H1 (cell line): ENCODE measurements at regions not wholly inside any gene's neighbourhood (a gene's known extent, or its start where the extent isn't known, plus 50 kb on each side); places are given as distances from the start of the nearest gene placed in this dataset.
A peak's percentile ranks its signal among the peaks of the same experiment; 100 is the strongest.

Experiments
- CTCF ChIA-PET: fragments of 300-600 bp; sonication (Branson Sonifier 250); formaldehyde crosslinking; loops from one replicate; lab custom pipeline; 2021; ENCODE audit not compliant: partially characterized antibody; lab: Charles Lee
- POLR2A ChIA-PET: fragments of 300-600 bp; sonication (Branson Sonifier 250); formaldehyde crosslinking; loops from one replicate; lab custom pipeline; 2021; ENCODE audit warnings: inconsistent platforms; ENCODE audit not compliant: partially characterized antibody; lab: Charles Lee
- DNase-seq, 2 experiments: peaks; one replicate each; pipeline versions ENCODE4 v3.0.0 to v3.0.0-alpha.2; 2010 to 2022; ENCODE audit warnings: low spot score in 2 of 2, low read depth in 1 of 2, mixed read lengths in 1 of 2
- FAIRE-seq: peaks from 2 replicates; lab custom pipeline; 2011; peaks lifted over from hg19 to GRCh38; lab: Jason Lieb, UNC
- H2AFZ ChIP-seq: 2 replicates; pipeline ENCODE4 v1.8.1; 2012; ENCODE audit warnings: low read length, inconsistent platforms
- H2AK5ac ChIP-seq: 2 replicates; pipeline ENCODE4 v1.6.1; 2013; ENCODE audit warnings: low read depth, low read length
- H2BK120ac ChIP-seq: replicated peaks from 2 replicates; pipeline ENCODE3; 2013; ENCODE audit warnings: low read depth, low read length, inconsistent platforms
- H2BK12ac ChIP-seq: 2 replicates; pipeline ENCODE4 v1.6.1; 2013; ENCODE audit warnings: low read depth, low read length
- H2BK15ac ChIP-seq: 2 replicates; pipeline ENCODE4 v1.6.1; 2013; ENCODE audit warnings: low read length
- H2BK20ac ChIP-seq: 2 replicates; pipeline ENCODE4 v1.6.1; 2013; ENCODE audit warnings: low read length
- H2BK5ac ChIP-seq: 2 replicates; pipeline ENCODE4 v1.6.1; 2013; ENCODE audit warnings: low read depth, low read length
- H3K14ac ChIP-seq: 2 replicates; pipeline ENCODE4 v1.6.1; 2013; ENCODE audit warnings: inconsistent platforms; ENCODE audit not compliant: insufficient read length
- H3K18ac ChIP-seq: 2 replicates; pipeline ENCODE4 v1.6.1; 2013; ENCODE audit warnings: low read length; ENCODE audit errors: extremely low read depth
- H3K23ac ChIP-seq: 2 replicates; pipeline ENCODE4 v1.6.1; 2013; ENCODE audit warnings: inconsistent platforms; ENCODE audit not compliant: insufficient read length
- H3K23me2 ChIP-seq: 2 replicates; pipeline ENCODE4 v1.6.1; 2013; ENCODE audit warnings: low read depth, low read length
- H3K27ac ChIP-seq: 2 replicates; pipeline ENCODE4 v1.6.1; 2011; ENCODE audit warnings: low read depth, low read length, inconsistent platforms
- H3K27me3 ChIP-seq, 4 experiments: replicated peaks in 1 of 4; 1 replicate in 1 of 4; 2 replicates in 3 of 4; pipeline versions ENCODE4 v1.6.1 to v1.8.1; 2011 to 2013; ENCODE audit warnings: low read length in 3 of 4, mild to moderate bottlenecking in 3 of 4, inconsistent platforms in 2 of 4, mixed read lengths in 2 of 4, moderate library complexity in 1 of 4; ENCODE audit not compliant: control insufficient read depth in 3 of 4, insufficient read depth in 3 of 4; ENCODE audit errors: extremely low read depth in 1 of 4
- H3K36me3 ChIP-seq, 4 experiments: 2 replicates each; pipeline versions ENCODE4 v1.6.1 to v1.8.1; 2011 to 2013; ENCODE audit warnings: mild to moderate bottlenecking in 4 of 4, low read length in 3 of 4, moderate library complexity in 2 of 4, control low read depth in 1 of 4, inconsistent platforms in 1 of 4; ENCODE audit not compliant: insufficient read depth in 4 of 4, control insufficient read depth in 2 of 4
- H3K4ac ChIP-seq: replicated peaks from 2 replicates; pipeline ENCODE3; 2013; ENCODE audit warnings: low read length, low read depth, mixed read lengths, inconsistent platforms; ENCODE audit not compliant: insufficient read length
- H3K4me1 ChIP-seq, 4 experiments: replicated peaks in 1 of 4; 1 replicate in 1 of 4; 2 replicates in 3 of 4; pipeline versions ENCODE4 v1.6.1 to v1.8.1; 2011 to 2013; ENCODE audit warnings: low read length in 3 of 4, inconsistent platforms in 2 of 4, mixed read lengths in 1 of 4; ENCODE audit not compliant: insufficient read depth in 4 of 4, control insufficient read depth in 3 of 4
- H3K4me2 ChIP-seq, 2 experiments: 2 replicates each; pipeline versions ENCODE4 v1.6.1 to v1.8.1; 2011 to 2013; ENCODE audit warnings: low read depth in 2 of 2, low read length in 2 of 2, control low read depth in 1 of 2, inconsistent platforms in 1 of 2, mild to moderate bottlenecking in 1 of 2; ENCODE audit not compliant: insufficient read depth in 1 of 2
- H3K4me3 ChIP-seq, 4 experiments: fragments of 200-600, 300-600 bp in 1 of 4; sonication (generic), shearing (Covaris generic), sonication (Bioruptor Twin) in 1 of 4; 2 replicates each; pipeline versions ENCODE4 v1.5.1 to v1.8.1; 2011 to 2016; ENCODE audit warnings: low read length in 4 of 4, low read depth in 3 of 4, control low read depth in 2 of 4, inconsistent platforms in 2 of 4, mild to moderate bottlenecking in 2 of 4, mixed read lengths in 1 of 4, moderate library complexity in 1 of 4; ENCODE audit not compliant: insufficient read depth in 2 of 4; ENCODE audit errors: extremely low read depth in 1 of 4
- H3K56ac ChIP-seq: replicated peaks from 2 replicates; pipeline ENCODE3; 2013; ENCODE audit warnings: low read depth, mild to moderate bottlenecking, mixed read lengths, low read length, inconsistent platforms; ENCODE audit not compliant: insufficient read length
- H3K79me1 ChIP-seq: 2 replicates; pipeline ENCODE4 v1.6.1; 2013; ENCODE audit warnings: low read depth, low read length, control low read depth
- H3K79me2 ChIP-seq, 2 experiments: 2 replicates each; pipeline versions ENCODE4 v1.6.1 to v1.8.1; 2012 to 2013; ENCODE audit warnings: low read length in 2 of 2, mild to moderate bottlenecking in 2 of 2, inconsistent platforms in 1 of 2; ENCODE audit not compliant: insufficient read depth in 2 of 2, control insufficient read depth in 1 of 2
- H3K9ac ChIP-seq, 4 experiments: replicated peaks in 1 of 4; 1 replicate in 1 of 4; 2 replicates in 3 of 4; pipeline versions ENCODE4 v1.6.1 to v1.8.1; 2011 to 2013; ENCODE audit warnings: low read depth in 3 of 4, low read length in 3 of 4, control low read depth in 2 of 4, mild to moderate bottlenecking in 2 of 4, moderate library complexity in 2 of 4, inconsistent platforms in 1 of 4; ENCODE audit errors: extremely low read depth in 1 of 4
- H3K9me3 ChIP-seq, 2 experiments: 2 replicates each; pipeline versions ENCODE4 v1.6.1 to v1.8.1; 2012 to 2013; ENCODE audit warnings: mild to moderate bottlenecking in 2 of 2, moderate library complexity in 2 of 2, control low read depth in 1 of 2, inconsistent platforms in 1 of 2, low read depth in 1 of 2, low read length in 1 of 2, mixed read lengths in 1 of 2; ENCODE audit not compliant: insufficient read depth in 2 of 2
- H4K20me1 ChIP-seq, 2 experiments: replicated peaks in 1 of 2; 2 replicates each; pipeline versions ENCODE3 to v1.8.1; 2011 to 2013; ENCODE audit warnings: inconsistent platforms in 2 of 2, low read length in 2 of 2, mild to moderate bottlenecking in 1 of 2; ENCODE audit not compliant: insufficient read depth in 2 of 2, control insufficient read depth in 1 of 2
- H4K5ac ChIP-seq: 2 replicates; pipeline ENCODE4 v1.6.1; 2013; ENCODE audit warnings: low read length, low read depth, mixed read lengths, inconsistent platforms; ENCODE audit not compliant: insufficient read length
- H4K8ac ChIP-seq: 2 replicates; pipeline ENCODE4 v1.8.0; 2013; ENCODE audit warnings: mild to moderate bottlenecking, moderate library complexity, low read length, inconsistent platforms; ENCODE audit not compliant: insufficient read depth; ENCODE audit errors: extremely low read depth
- H4K91ac ChIP-seq: replicated peaks from 2 replicates; pipeline ENCODE3; 2013; ENCODE audit warnings: low read length, mixed read lengths, inconsistent platforms; ENCODE audit not compliant: insufficient read length
- BACH1 ChIP-seq: IDR thresholded peaks from 2 replicates; pipeline ENCODE4 v1.6.1; 2012; ENCODE audit warnings: low read length, improper control_type of control experiment
- CREB1 ChIP-seq: IDR thresholded peaks from 2 replicates; pipeline ENCODE4 v1.6.1; 2012; ENCODE audit warnings: inconsistent platforms
- HDAC2 ChIP-seq, 2 experiments: fragments of 300-600 bp in 1 of 2; sonication (generic) in 1 of 2; IDR thresholded peaks; 2 replicates each; pipeline ENCODE4 v1.6.1; 2011 to 2012; ENCODE audit warnings: low read depth in 2 of 2, low read length in 2 of 2, mild to moderate bottlenecking in 2 of 2, moderate library complexity in 2 of 2, borderline replicate concordance in 1 of 2, inconsistent platforms in 1 of 2
- HDAC6 ChIP-seq: IDR thresholded peaks from one replicate; pipeline ENCODE4 v1.7.1; 2012; ENCODE audit warnings: low read depth, mild to moderate bottlenecking, inconsistent platforms, low read length, moderate library complexity
- JUN ChIP-seq: IDR thresholded peaks from 2 replicates; pipeline ENCODE4 v1.6.1; 2011; ENCODE audit warnings: low read depth, mild to moderate bottlenecking, improper control_type of control experiment, low read length
- MAFK ChIP-seq: IDR thresholded peaks from 2 replicates; pipeline ENCODE4 v1.6.1; 2012; ENCODE audit warnings: low read depth, mild to moderate bottlenecking, improper control_type of control experiment, low read length
- RFX5 ChIP-seq: IDR thresholded peaks from 2 replicates; pipeline ENCODE4 v1.6.1; 2011; ENCODE audit warnings: low read depth, low read length, improper control_type of control experiment, borderline replicate concordance
- RNF2 ChIP-seq: fragments of 200-900, 300-1000 bp; sonication (generic); IDR thresholded peaks from 2 replicates; pipeline ENCODE4 v1.7.1; 2016; ENCODE audit warnings: borderline replicate concordance, low read depth, mild to moderate bottlenecking, antibody characterized with exemption, low read length; ENCODE audit not compliant: poor library complexity, severe bottlenecking; ENCODE audit errors: missing control alignments
- SAP30 ChIP-seq: fragments of 300-600 bp; sonication (generic); IDR thresholded peaks from 2 replicates; pipeline ENCODE4 v1.7.1; 2012; ENCODE audit warnings: low read length, moderate library complexity, mild to moderate bottlenecking, inconsistent platforms; ENCODE audit not compliant: insufficient read depth, insufficient replicate concordance
- SIX5 ChIP-seq: IDR thresholded peaks from 2 replicates; pipeline ENCODE4 v1.6.1; 2011; ENCODE audit warnings: mild to moderate bottlenecking, low read depth, low read length
- SRF ChIP-seq: IDR thresholded peaks from 2 replicates; pipeline ENCODE4 v1.6.1; 2011; ENCODE audit warnings: mild to moderate bottlenecking, low read depth, low read length, moderate library complexity
- SUZ12 ChIP-seq: fragments of 200-600 bp; sonication (generic); IDR thresholded peaks from 2 replicates; pipeline ENCODE4 v1.6.1; 2012; ENCODE audit warnings: mild to moderate bottlenecking, inconsistent platforms, low read length, moderate library complexity, mixed read lengths
- TAF1 ChIP-seq: IDR thresholded peaks from 2 replicates; pipeline ENCODE4 v1.6.1; 2011; ENCODE audit warnings: mild to moderate bottlenecking, low read depth, low read length
- TBP ChIP-seq: IDR thresholded peaks from 2 replicates; pipeline ENCODE4 v1.6.1; 2011; ENCODE audit warnings: low read depth, low read length, improper control_type of control experiment
- TEAD4 ChIP-seq: IDR thresholded peaks from 2 replicates; pipeline ENCODE4 v1.6.1; 2012; ENCODE audit warnings: low read depth, low read length, inconsistent platforms, mixed read lengths
- WGBS, 2 experiments: shearing (Covaris generic) in 1 of 2; methylation state at CpG; one replicate each; pipeline versions ENCODE4 v1.1.6 to v1.1.7; 2013 to 2015; ENCODE audit warnings: low lambda C conversion rate in 2 of 2, mixed read lengths in 2 of 2, inconsistent platforms in 1 of 2, low coverage in 1 of 2, missing lambda C conversion rate in 1 of 2; ENCODE audit not compliant: insufficient replicate concordance in 2 of 2, insufficient coverage in 1 of 2, insufficient read length in 1 of 2; ENCODE audit errors: extremely low coverage in 1 of 2, missing lambda C conversion rate in 1 of 2; 5-methylcytosine and 5-hydroxymethylcytosine counted together

DNA sequence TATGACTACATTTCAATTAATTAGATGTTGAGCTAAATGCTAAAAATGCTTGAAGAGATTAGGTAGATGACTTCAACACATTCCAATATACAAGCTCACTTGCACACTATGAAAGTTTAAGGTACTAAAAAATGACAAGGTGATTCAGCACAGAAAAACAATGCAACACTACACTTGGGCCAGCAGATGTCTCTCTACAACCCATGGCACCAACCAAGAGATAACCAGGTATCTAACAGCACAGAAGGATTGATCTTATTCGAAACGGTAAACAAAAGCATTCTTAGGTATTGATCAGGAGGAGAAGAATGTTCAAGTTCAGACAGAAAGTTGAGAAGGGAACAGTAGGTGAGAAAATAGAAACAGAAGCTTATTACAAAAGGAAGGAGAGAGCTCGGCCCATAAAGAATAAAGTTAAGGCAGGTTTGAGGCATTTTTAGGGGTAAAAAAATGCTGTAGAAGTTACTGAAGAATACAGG lies 248.2 kb upstream of the KLF14 start:
- FAIRE-seq: peak; percentile 82
- H2AFZ ChIP-seq: no peak overlapping the region
- H3K23me2 ChIP-seq: no peaks in the 10 kb centered on the region
- TF ChIP-seq MAFK: no peak
- 0 out of 2 replicates have a peak, but pooled peaks have one; percentile 22 for TF ChIP-seq TEAD4
- no peak for TF ChIP-seq JUN
- no peak for TF ChIP-seq SIX5
- no peak for TF ChIP-seq CREB1
- TF ChIP-seq HDAC6: no peak
- TF ChIP-seq SUZ12: no peak
- TF ChIP-seq TBP: no peak
- TF ChIP-seq TAF1: no peak
- 0 out of 2 replicates have a peak, but pooled peaks have one; percentile 38 for TF ChIP-seq BACH1
- TF ChIP-seq SAP30: no peak
- no peak for TF ChIP-seq HDAC2 (IDR thresholded peaks at IDR 0.05; ENCODE audit: borderline replicate concordance in 1 of 2, low read depth in 2 of 2, low read length in 2 of 2)
- TF ChIP-seq SRF: no peak
- no peak for TF ChIP-seq RNF2
- no peak for TF ChIP-seq RFX5

More for the DNA sequence above, 248.2 kb upstream of the KLF14 start:
- 50% methylated on average over 3 of the region's 3 CpGs; no CpG with 5 or more reads in 1 of the 2 experiments for WGBS, 2 experiments
- no peak overlapping the region for H3K56ac ChIP-seq
- no peak overlapping the region for H4K5ac ChIP-seq
- no peak overlapping the region for H3K4me2 ChIP-seq
- no peak overlapping the region for H3K18ac ChIP-seq
- no peak overlapping the region for H2BK120ac ChIP-seq
- H2BK15ac ChIP-seq: no peak overlapping the region
- H4K91ac ChIP-seq: no peak overlapping the region
- no peak overlapping the region for H2AK5ac ChIP-seq
- H4K20me1 ChIP-seq: no peaks in the 10 kb centered on the region
- DNase-seq: no peak
- no peak overlapping the region for H3K4ac ChIP-seq
- no peaks in the 10 kb centered on the region for H3K27me3 ChIP-seq
- no peaks in the 10 kb centered on the region for H3K9me3 ChIP-seq
- H3K9ac ChIP-seq: no peak overlapping the region
- no peak overlapping the region for H2BK20ac ChIP-seq
- H3K79me1 ChIP-seq: no peaks in the 10 kb centered on the region; the same call in 1 of the 2 replicates
- no peak overlapping the region for H3K14ac ChIP-seq
- no peak overlapping the region for H3K4me3 ChIP-seq
- POLR2A ChIA-PET: no interaction called here
- H2BK5ac ChIP-seq: no peak overlapping the region
- H2BK12ac ChIP-seq: no peak overlapping the region
- H3K79me2 ChIP-seq: no peaks in the 10 kb centered on the region
- H3K23ac ChIP-seq: no peak overlapping the region
- H3K27ac ChIP-seq: no peak overlapping the region
- CTCF ChIA-PET: interaction anchor here (0.6 to 3.3 kb wide), 58 partner anchors 8 to 745 kb away, joined by 3 to 55 read pairs (median 4); no protein-coding TSS in a partner anchor
- no peaks in the 10 kb centered on the region; a peak in 1 of 7 replicates for H3K4me1 ChIP-seq
- H3K36me3 ChIP-seq: no peaks in the 10 kb centered on the region
- H4K8ac ChIP-seq: no peak overlapping the region
